DOHH2 (cell line): ENCODE measurements at regions not wholly inside any gene's neighbourhood (a gene's known extent, or its start where the extent isn't known, plus 50 kb on each side); places are given as distances from the start of the nearest gene placed in this dataset.

ENCODE experiments used
- CTCF ChIP-seq: fragments of 200-600 bp; sonication (generic); IDR thresholded peaks from one replicate; pipeline ENCODE4 v1.5.1; 2014; ENCODE audit warnings: antibody characterized with exemption, mild to moderate bottlenecking, low read depth, low read length; ENCODE audit not compliant: poor library complexity, severe bottlenecking
- EZH2phosphoT487 ChIP-seq: fragments of 200-600 bp; sonication (generic); IDR thresholded peaks from 2 replicates; pipeline ENCODE4 v1.6.1; 2017; ENCODE audit warnings: borderline replicate concordance, mild to moderate bottlenecking, antibody characterized with exemption, low read length, moderate library complexity, mixed read lengths

GRCh38 chr3:152997526-152997925 lies 162.6 kb downstream of the P2RY1 start:
- no peak for TF ChIP-seq CTCF
- no peak for TF ChIP-seq EZH2phosphoT487
